Mammary epithelial cell (primary cell): ENCODE measurements at regions not wholly inside any gene's neighbourhood (a gene's known extent, or its start where the extent isn't known, plus 50 kb on each side); places are given as distances from the start of the nearest gene placed in this dataset.

Experiments
- CTCF ChIP-seq, 2 donors: IDR thresholded peaks in 1 of 2; conservative IDR thresholded peaks in 1 of 2; 2 replicates each; pipeline ENCODE4 v1.5.1; 2011 to 2012; ENCODE audit warnings: inconsistent platforms in 2 of 2, low read length in 2 of 2, mild to moderate bottlenecking in 2 of 2, control low read depth in 1 of 2, low read depth in 1 of 2; ENCODE audit not compliant: insufficient read depth in 1 of 2; ENCODE audit errors: extremely low read depth in 1 of 2
- EZH2 ChIP-seq: IDR thresholded peaks from 2 replicates; pipeline ENCODE4 v1.6.1; 2012; ENCODE audit warnings: low read length, inconsistent platforms, borderline replicate concordance

- TF ChIP-seq CTCF (conservative IDR thresholded peaks at IDR 0.05 in 1 of 2, IDR thresholded peaks at IDR 0.05 in 1 of 2; ENCODE audit: extremely low read depth in 1 of 2, insufficient read depth in 1 of 2, low read depth in 1 of 2, low read length in 2 of 2) (no peak), EZH2 (no peak)
Measured at GRCh38 chr11:70522593-70523311, 124.4 kb downstream of the CTTN start.
